ENCODE measurements at regions not wholly inside any gene's neighbourhood (a gene's known extent, or its start where the extent isn't known, plus 50 kb on each side); places are given as distances from the start of the nearest gene placed in this dataset.

- TF ChIP-seq CTCF (conservative IDR thresholded peaks at IDR 0.05; ENCODE audit: low read length) = no peak
- TF ChIP-seq EZH2phosphoT487 (IDR thresholded peaks at IDR 0.05; ENCODE audit: borderline replicate concordance) = no peak
These were observed 69.0 kb upstream of the IQCM start for GRCh38 chr4:149884529-149885181.
